Stimulated activated CD8-positive, alpha-beta memory T cell treated with anti-CD3 and anti-CD28 coated beads, Interleukin-4, amount 100 ng/mL, for 24 hours (primary cell): ENCODE measurements at regions not wholly inside any gene's neighbourhood (a gene's known extent, or its start where the extent isn't known, plus 50 kb on each side); places are given as distances from the start of the nearest gene placed in this dataset.

Experiments used
- DNase-seq: peaks from one replicate; pipeline ENCODE4 v3.0.0-alpha.2; 2020; ENCODE audit warnings: low read depth

DNA sequence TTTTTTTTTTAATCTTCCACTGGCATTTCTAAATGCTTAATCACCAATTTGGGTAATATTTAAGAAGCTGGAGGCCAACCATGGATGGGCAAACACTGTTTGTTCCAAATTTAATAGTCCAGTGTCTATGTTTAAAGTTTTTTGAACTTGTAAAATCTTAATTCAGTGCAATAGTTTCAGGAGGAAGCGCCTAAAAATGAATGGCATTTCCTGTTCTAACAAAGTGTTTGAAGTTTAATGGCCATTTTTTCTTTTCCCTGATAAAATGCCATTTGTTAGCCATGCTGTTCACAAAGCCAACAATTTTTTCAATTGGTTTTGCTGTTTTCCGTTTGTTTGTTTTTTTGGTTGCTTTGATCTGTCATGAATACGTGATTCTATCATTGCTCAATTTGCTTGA lies 552.1 kb downstream of the LMO4 start:
- no peak for DNase-seq

DNA sequence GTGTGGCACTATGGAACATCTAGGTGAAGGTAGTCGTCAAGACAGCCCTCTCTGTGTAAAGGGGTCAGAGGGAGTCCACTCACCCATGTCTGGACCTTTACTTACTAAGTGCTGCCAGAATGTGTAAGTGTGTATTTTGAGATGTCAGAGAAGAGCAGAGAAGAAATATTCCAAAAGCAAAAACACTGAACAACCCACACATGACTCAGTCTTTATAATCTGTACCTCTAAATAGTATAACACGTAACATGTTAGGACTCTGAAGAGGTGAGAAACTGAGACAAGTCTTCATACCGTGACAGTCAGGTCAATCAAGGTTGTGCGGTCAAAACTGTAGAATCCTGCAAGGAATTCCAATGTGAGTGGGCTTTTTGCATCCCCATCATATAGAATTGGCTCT lies 555.2 kb downstream of the LMO4 start:
- DNase-seq = no peak

DNA sequence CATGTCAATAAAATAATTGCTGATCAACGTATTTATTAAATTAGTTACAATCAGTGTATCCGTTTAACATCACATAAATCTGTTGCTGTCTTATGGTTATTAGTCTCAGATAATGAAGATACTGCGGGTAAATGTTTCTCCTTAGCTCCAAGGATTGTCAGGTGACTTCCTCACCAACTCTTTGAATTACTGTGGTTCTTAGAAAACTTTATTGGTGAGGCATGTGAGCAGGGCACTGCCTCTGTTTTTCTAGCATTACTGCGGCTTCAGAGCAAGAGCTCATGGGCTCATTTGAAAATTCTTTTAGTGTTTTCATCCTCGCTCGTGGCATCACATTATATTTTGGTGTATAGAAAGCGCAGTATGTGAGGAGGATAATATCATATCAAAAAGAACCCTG lies 555.9 kb downstream of the LMO4 start:
- DNase-seq = no peak

DNA sequence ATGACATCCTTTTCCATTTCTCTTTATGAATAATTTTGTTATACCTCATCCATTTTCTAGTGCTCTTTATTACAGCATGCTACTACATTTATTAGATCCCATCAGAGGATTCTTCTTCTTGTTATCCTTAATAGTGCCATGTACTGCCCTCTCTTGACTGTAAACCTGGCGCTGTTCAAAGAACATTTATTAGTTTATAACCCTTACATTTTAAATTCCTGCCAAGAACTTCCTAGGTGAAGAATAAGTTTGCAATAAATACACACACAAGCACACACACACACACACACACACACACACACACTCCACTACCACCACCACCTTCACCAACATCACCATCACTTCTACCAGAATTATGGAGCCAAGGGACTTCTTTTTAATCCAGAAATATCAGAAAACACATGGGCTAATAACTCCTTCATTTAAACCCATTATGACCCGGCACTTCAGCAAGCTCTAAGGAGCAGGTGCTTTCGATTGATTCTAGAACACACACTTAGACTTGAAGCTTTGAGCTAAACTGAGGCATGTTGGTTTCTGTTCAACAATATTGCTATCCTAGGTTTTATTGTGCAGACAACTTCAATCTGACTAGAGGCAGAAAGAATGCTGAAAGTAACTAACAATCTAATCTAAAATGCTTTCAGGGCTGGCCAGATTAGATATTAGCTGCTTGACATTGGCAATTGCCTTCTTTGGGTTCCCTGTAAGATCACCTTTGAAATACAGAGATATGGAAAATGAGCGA lies 556.8 kb downstream of the LMO4 start:
- DNase-seq = no peak

DNA sequence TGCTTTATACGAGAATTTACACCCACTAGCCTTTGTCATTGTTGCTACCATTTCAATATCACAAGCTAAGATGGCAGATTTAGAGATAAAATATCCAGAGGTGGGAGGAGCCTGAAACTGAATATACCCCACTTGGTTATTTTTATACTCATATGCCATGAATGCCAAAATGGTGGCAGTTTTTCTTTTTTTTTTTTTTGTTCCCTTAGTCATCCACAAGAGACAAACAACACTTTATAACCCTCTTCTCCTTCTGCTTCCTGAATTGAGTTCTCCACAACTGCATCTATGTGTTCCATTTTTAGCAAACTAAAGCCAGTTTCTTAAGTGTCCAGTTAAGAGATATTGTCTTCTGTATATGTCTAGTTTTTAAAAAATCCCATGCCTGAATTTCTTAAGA lies 558.4 kb downstream of the LMO4 start:
- DNase-seq = no peak

DNA sequence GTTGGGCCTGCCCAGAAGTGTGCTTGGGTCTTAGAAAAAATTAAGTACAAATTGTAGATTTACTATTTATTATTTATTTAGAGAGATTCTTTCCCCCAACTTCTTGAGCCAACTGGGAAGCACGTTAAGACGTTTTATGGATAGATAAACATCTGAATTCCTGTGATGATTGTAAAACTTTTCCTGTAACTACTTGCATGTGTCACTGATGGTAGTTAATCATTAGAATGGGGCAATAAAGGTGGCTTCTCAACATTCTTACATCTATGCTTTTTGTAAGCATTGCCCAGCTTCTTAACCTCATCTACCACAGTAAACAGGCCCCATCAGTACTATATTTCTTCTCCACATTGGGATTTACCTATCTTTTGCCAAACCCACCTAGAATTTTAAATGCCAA lies 559.8 kb downstream of the LMO4 start:
- DNase-seq = no peak

DNA sequence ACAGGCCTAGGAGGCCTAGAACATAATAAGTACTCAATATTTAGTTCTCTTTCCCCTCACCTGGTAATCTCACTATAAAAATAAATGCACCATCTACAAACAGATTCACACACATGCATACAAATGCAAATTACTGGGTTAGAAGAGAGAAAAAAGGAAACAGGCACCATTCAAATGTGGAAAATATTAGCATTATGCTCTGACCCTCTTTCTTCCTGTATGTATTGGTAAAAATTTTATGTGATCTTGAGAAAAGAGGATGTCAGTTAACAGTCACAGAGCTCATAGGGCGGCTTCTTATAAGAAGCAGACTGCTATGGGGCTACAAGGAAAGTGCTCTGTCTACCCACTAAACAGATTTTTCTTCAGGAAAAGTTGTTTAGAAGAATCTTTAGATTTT lies 565.4 kb downstream of the LMO4 start:
- DNase-seq = no peak

DNA sequence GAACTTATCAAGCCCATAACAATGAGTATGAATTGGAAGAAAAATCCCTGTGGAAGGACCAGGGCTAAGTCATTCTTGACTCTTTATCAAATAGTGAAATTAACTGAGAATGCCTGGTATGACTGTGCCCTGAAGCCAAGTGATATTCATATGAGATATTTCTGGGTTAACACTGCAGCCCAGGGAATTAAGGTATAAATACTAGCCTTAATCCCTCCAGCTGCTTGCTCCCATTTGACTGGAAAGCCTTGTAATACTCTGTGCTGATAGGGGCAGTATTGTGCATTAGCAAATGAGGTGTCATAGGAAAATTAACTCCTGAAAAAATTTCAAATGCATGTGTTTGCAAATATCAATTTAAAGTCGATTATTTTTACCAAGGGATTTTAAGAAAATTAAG lies 568.8 kb downstream of the LMO4 start:
- no peak for DNase-seq

DNA sequence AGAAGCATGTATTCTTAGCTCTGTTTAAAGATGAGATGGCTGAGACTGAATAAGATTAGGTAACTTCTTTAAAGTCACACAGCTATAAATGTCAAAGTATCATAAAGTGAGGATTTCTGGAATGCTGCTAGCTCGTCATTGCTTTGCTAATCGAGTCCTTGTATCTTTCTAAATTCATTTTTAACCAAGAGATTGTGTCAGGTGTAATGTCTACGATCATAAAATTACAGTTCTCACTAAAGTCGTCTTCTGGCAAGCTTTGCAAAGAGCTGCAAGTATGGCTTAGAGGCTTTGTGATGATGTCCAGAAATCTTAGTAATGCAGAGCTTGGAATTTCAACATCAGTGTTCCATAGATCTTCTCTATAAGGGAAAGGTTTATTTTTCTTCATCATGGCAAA lies 569.8 kb downstream of the LMO4 start:
- DNase-seq = no peak

DNA sequence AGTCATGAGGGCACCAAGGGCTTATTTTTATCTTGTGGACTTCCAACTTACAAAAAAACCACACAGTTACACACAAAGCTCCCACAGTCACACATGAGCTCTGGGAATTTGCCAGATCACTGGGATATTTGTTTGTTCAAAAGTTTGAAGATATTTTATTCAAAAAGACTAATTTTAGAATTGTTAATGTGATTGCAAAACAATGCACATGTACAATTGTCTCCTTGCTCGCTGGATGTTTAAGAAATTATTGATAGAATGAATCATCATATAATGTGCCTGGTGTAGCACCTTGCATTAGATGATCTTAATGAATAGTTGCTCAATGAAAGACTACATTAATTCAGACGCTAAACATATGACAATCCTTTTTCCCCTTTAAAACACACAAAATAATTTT lies 570.3 kb downstream of the LMO4 start:
- no peak for DNase-seq

DNA sequence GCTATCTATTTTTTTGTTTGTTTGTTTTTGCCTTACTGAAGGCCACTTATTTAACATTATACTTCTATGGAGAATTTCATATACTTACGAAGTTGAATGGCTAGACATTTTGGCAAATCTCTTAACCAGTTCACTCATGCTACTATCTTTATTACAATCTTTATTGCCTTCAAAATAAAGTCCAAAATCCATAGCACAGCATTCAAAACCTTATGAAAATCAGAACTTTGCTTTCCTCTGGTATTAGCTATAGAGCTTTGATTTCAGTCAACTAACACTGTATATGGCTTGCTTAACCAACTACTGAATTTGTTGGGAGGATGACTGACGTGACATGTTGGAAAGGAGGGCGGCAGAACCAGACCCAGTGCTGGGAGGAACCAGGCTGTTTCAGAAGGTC lies 571.1 kb downstream of the LMO4 start:
- DNase-seq = no peak

DNA sequence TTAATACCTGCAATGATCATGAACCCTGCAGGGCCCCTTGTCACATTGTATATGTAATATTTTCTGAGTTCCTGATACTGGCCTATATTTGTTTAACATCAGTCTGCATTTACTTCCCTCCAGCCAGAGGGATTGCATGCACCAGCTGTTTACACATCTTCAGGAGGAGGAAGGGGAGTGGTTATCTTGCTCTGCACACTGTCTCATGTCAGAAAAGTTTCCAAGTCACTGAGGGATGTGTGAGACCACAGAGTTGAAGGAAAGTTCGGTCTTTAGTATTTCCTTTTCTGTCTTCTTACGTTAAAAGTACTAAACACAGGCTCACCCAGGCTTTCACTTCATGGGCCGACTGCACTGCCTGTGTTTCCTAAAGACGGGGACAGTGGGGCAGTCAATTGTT lies 574.1 kb downstream of the LMO4 start:
- no peak for DNase-seq

DNA sequence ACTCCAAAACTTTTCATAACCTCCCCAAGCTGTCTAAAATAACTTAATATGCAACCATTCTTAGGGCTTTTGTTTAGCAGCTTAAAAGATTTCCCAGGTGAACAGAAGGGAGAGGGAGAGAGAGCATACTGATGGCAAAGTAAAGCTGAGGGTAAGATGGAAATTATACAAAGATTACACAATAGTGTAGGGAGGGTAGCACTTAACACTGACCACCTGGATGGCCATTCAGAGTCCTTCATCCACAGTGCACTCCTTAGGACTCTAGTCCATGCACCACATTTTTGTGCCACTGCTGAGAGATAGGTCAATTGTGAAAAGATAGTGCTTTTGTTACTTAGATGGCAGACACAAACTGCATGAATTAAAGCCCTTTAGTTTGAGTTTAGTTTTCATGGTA lies 574.6 kb downstream of the LMO4 start:
- DNase-seq = no peak

DNA sequence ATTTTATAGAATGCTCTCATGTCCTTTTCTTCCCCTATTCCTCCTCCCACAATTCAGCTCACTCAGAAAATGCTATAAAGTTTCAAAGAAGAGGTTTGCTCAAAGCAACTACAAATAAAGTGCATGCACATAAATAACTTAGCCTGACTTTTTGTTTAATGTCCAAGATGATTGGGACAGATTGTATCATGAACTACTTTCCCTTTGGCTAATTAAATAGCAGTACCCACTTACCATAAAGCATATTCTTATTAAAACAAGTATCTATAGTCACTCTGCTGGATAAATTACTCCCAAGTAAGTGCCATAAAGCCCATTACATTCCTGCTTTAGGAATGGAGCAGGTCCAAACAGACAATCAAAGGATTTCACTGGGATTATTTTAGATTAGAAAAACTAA lies 576.0 kb downstream of the LMO4 start:
- no peak for DNase-seq

DNA sequence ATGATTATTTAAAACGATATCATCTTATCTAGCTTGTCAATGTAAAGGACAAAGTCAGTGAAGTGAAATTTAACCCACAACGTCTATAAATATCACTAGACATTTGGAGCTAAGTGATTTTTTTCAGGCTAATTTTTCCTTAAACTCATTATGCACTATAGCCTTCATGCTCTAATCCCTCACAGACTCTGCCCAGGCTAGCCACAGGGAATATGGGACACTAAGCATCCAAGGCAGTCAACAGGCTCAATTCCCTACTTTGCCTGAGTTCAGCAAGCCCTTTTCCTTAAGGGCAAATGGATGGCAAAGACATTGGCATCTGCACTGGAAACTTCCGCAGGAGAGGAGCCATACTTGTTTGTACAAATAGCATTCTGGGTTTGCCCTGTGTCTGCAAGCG lies 577.0 kb downstream of the LMO4 start:
- no peak for DNase-seq

DNA sequence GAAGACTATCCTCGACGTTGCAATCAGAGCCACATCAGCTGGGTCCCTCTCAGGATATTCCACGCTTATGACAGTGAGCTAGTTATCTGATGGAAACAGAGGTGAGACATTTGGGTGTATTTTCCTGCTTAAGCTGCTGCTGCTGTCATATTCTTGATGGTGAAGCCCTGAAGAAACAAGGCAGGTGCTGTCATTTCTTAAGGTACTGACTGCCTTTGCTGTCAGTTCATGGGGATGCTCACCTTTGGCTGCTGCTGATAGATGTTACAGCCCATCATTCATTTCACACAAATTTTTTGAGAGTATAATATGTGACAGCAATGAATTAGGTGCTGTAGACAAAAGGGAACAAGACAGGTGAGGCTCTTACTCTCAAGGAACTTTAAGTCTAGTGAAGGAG lies 577.4 kb downstream of the LMO4 start:
- no peak for DNase-seq

DNA sequence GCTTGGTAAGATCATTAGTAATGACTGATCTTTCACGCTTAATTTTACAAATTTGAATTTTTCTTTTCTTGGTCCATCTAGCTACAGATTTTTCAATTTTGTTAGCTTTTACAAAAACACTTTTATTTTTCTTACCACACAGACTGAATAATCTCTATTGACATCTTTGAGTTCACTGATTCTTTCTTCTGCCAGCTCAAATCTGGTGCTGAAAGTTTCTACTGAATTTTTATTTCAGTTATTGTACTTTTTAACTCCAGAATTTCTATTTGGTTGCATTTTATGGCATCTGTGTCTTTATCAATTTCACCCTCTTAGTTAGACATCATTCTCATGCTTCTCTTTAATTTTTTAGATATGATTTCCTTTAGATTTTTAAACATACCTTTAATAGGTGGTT lies 584.7 kb downstream of the LMO4 start:
- DNase-seq = no peak

DNA sequence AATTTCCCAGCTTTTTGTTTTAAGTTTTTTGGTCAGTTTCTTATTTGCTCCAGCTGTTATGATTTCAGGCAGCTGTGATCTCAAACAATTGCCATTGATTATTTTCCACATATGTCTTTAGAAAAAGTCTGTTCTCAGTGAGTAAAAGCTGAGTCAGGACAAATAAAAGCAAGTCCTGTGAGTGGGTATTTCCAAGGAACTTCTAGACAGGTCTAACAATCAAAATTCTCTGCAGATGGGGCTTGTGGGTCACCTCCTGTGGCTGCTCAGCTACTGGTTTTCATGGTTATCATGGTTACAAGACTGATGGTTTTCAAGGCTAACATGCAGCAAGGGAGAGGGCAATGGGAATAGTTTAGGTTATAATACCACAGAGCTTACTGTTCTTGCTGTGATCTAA lies 585.7 kb downstream of the LMO4 start:
- DNase-seq = no peak

DNA sequence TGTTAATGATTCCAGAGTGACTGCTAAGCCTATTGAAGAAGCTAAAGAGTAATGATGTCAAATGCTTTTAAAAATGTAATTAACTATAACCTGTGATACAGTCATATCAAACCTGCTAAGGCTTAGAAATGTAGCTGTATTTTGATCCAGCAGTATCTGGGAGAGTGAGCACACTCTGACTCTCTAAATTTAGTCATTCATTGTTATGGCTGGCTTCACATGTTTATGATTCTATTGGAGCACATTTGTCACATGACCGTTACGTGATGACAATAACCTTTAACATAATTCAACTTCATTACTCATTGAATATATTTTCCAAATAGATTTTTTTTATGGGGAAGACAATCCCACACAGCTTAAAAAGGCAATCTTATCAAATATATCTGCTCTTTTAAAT lies 587.1 kb downstream of the LMO4 start:
- no peak for DNase-seq

DNA sequence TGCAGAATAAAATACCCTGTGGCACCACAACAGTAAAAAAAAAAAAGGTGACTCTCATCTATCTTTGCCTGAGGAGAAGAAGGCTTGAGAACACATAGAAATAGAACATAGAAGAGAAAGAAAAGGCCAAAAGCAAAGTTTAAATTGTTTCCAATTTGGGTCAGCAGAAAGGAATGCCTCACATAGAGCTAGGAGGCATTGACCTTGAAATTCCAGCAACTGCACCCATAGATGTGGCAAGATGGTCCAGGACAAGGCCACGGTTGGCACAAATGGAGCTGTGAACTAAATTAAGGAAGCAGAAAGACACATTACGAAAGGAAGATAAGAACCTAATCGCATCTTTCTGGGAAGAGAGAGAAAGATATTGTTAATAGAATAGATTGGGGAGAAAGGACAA lies 588.3 kb downstream of the LMO4 start:
- no peak for DNase-seq

DNA sequence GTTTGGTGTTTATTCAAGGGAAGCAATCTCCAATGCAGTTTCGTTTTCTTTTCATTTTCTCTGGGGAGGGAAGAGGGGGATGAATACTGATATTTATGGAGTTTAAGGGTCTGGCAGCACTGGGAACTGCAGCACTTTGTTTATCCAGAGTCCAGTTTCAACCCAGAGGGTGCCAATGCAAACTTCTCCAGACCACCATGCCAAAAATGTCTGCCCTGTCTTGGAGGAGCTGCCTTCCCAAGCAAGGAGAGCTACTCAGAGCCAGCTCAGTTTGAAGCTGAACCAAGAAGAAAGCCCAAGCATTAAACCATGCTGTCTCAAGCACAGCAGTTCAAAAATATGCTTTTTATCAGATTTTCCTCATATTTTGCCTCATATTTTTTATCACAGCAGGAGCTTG lies 589.7 kb downstream of the LMO4 start:
- DNase-seq = no peak

DNA sequence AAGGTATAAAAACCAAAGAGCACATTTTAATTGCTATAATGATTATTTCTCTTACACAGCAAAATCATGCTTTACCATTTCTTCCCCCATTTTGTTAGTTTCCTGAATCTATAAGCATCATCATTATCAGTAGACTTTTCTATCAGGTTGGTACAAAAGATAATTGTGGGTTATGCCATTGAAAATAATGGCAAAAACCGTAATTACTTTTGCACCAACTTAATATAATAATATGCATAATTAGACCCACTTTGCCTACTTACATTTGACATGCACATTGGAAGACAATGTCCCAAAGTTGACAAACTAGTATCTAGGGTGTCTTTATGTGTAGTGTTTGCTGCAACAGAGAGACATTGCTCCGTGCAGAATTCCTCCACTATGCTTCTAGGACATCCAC lies 594.2 kb downstream of the LMO4 start:
- no peak for DNase-seq

DNA sequence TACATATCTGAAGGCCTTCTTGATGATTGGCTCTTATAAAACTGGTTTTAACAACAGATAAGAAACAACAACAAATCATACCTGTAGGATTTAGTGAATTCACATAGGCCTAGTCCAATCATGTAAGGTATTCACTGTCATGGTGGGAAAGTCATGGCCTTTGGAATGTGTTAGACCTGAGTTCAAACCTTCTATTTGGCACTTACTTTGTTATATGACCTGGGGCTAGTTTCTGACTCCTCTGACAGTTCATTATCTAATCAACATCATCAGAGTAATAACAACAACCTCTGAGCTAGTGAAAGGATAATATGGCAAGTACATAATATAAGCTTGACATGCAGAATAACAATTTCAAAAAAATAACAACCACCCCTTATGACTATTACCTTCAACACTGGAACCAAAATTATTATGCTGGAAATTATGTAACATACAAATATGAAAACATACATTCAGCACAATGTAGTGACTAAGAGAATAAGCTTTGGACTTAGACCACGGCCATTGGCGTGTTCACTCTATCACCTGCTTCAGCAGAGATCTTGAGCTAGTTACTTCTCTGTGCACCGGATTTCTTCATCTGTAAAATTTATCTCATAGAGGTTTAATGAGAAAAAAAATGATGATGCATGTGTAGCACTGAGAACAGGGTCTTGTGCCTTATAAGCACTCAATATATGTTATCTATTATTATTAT lies 597.6 kb downstream of the LMO4 start:
- no peak for DNase-seq

DNA sequence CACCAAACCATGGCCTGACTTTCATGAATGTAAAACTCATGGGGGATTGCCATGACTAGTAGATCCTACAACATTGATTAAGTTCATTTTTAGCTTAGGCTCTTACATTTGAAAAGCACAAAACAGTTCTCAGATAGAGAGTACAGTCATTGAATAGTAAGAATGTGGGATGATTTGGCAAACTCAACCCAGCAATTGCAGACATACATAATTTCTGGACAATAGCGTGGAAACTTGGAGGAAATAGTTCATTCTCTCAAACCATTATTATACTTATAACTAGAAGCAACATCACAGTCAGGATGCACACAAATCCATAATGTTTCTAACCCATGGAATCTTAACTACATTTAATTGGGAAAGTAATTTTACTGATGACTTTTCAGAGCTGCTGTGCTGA lies 598.2 kb downstream of the LMO4 start:
- DNase-seq = no peak
